GM13977 (cell line): ENCODE measurements at regions not wholly inside any gene's neighbourhood (a gene's known extent, or its start where the extent isn't known, plus 50 kb on each side); places are given as distances from the start of the nearest gene placed in this dataset.
A peak's percentile ranks its signal among the peaks of the same experiment; 100 is the strongest.

Experiments
- DNase-seq: peaks from one replicate; pipeline ENCODE4 v3.0.0; 2012; ENCODE audit warnings: low spot score
- CTCF ChIP-seq: IDR thresholded peaks from 2 replicates; pipeline ENCODE4 v1.5.1; 2012; ENCODE audit warnings: mild to moderate bottlenecking, control low read depth; ENCODE audit not compliant: insufficient read depth; ENCODE audit errors: extremely low read depth, missing control alignments
- in situ Hi-C: fragments of 300-500 bp; cut with MboI; formaldehyde crosslinking; loops from one replicate; pipeline ENCODE4 v1.12.0; 2022; ENCODE audit warnings: low sequenced_read_pairs, low pct_unique_long_range_greater_than_20kb, mixed read lengths, inconsistent platforms; ENCODE audit not compliant: unreplicated experiment

GRCh38 chr2:217714287-217714751, 288.5 kb downstream of the TNS1 start:
- TF ChIP-seq CTCF, result no peak
- no peak for DNase-seq
- in situ Hi-C loops, result loop anchor here (25.0 kb wide), 2 partner anchors 202 to 1027 kb away; partner anchors contain the start of gene IGFBP5

GRCh38 chr2:217713395-217714286, 289.2 kb downstream of the TNS1 start:
- TF ChIP-seq CTCF, result peak; percentile 96
- peak; percentile 74 for DNase-seq
- in situ Hi-C loops, result loop anchor here (25.0 kb wide), 2 partner anchors 201 to 1026 kb away; partner anchors contain the start of gene IGFBP5

- TF ChIP-seq CTCF, result no peak
- DNase-seq, result no peak
- in situ Hi-C loops, result loop anchor here (25.0 kb wide), 2 partner anchors 200 to 1025 kb away; partner anchors contain the start of gene IGFBP5
These were observed 290.4 kb downstream of the TNS1 start for GRCh38 chr2:217712431-217712830.

GRCh38 chr2:217711188-217711587, 291.6 kb downstream of the TNS1 start:
- DNase-seq, result no peak
- in situ Hi-C loops, result loop anchor here (25.0 kb wide), 2 partner anchors 199 to 1024 kb away; partner anchors contain the start of gene IGFBP5
- no peak for TF ChIP-seq CTCF

- no peak for DNase-seq
- TF ChIP-seq CTCF, result no peak
- in situ Hi-C loops, result loop anchor here (25.0 kb wide), 2 partner anchors 198 to 1023 kb away; partner anchors contain the start of gene IGFBP5
These were observed 292.5 kb downstream of the TNS1 start for GRCh38 chr2:217710211-217710765.

- no peak for DNase-seq
- no peak for TF ChIP-seq CTCF
- in situ Hi-C loops, result loop anchor here (25.0 kb wide), 2 partner anchors 197 to 1022 kb away; partner anchors contain the start of gene IGFBP5
These were observed 293.2 kb downstream of the TNS1 start for GRCh38 chr2:217709478-217710210.
